MM.1S (cell line): ENCODE measurements at regions not wholly inside any gene's neighbourhood (a gene's known extent, or its start where the extent isn't known, plus 50 kb on each side); places are given as distances from the start of the nearest gene placed in this dataset.

Experiments
- DNase-seq: peaks from one replicate; pipeline ENCODE4 v3.0.0-alpha.2; 2015
- H2AFZ ChIP-seq: fragments of 300-600 bp; sonication (generic); 2 replicates; pipeline ENCODE4 v1.6.0; 2016; ENCODE audit warnings: antibody characterized with exemption, low read length
- H3F3A ChIP-seq: fragments of 300-600 bp; sonication (generic); 2 replicates; pipeline ENCODE4 v1.6.1; 2016; ENCODE audit warnings: mild to moderate bottlenecking, antibody characterized with exemption, low read length, moderate library complexity, mixed read lengths; ENCODE audit not compliant: insufficient read depth
- H3K27ac ChIP-seq: fragments of 300-600 bp; sonication (generic); 2 replicates; pipeline ENCODE4 v1.5.1; 2016; ENCODE audit warnings: mild to moderate bottlenecking, low read length
- H3K27me3 ChIP-seq: fragments of 300-600 bp; sonication (generic); replicated peaks from 2 replicates; pipeline ENCODE4 v1.6.0; 2016; ENCODE audit warnings: low read length; ENCODE audit not compliant: insufficient read depth
- H3K36me3 ChIP-seq: fragments of 300-600 bp; sonication (generic); replicated peaks from 2 replicates; pipeline ENCODE4 v1.6.1; 2016; ENCODE audit warnings: mild to moderate bottlenecking, low read length, mixed read lengths; ENCODE audit not compliant: insufficient read depth
- H3K4me1 ChIP-seq: fragments of 300-600 bp; sonication (generic); 2 replicates; pipeline ENCODE4 v1.6.1; 2016; ENCODE audit warnings: low read length, mixed read lengths
- H3K4me2 ChIP-seq: fragments of 300-600 bp; sonication (generic); 2 replicates; pipeline ENCODE4 v1.6.0; 2016; ENCODE audit warnings: low read depth, low read length
- H3K4me3 ChIP-seq: fragments of 300-600 bp; sonication (generic); 2 replicates; pipeline ENCODE4 v1.5.1; 2016; ENCODE audit warnings: low read length, mixed read lengths
- H3K79me2 ChIP-seq: fragments of 300-600 bp; sonication (generic); 2 replicates; pipeline ENCODE4 v1.6.1; 2016; ENCODE audit warnings: mixed run types, low read length, mixed read lengths
- H3K9ac ChIP-seq: fragments of 300-600 bp; sonication (generic); 2 replicates; pipeline ENCODE4 v1.6.1; 2016; ENCODE audit warnings: low read length, mixed read lengths
- H3K9me2 ChIP-seq: fragments of 300-600 bp; sonication (generic); replicated peaks from 2 replicates; pipeline ENCODE4 v1.6.1; 2016; ENCODE audit warnings: mild to moderate bottlenecking, low read length, mixed read lengths; ENCODE audit not compliant: insufficient read depth
- H3K9me3 ChIP-seq: fragments of 300-600 bp; sonication (generic); replicated peaks from 2 replicates; pipeline ENCODE4 v1.6.1; 2016; ENCODE audit warnings: mild to moderate bottlenecking, low read length, mixed read lengths; ENCODE audit not compliant: insufficient read depth
- H4K20me1 ChIP-seq: fragments of 300-600 bp; sonication (generic); 2 replicates; pipeline ENCODE4 v1.6.1; 2016; ENCODE audit warnings: mild to moderate bottlenecking, low read length, moderate library complexity, mixed read lengths; ENCODE audit not compliant: insufficient read depth
- CTCF ChIP-seq: fragments of 300-600 bp; sonication (generic); IDR thresholded peaks from 2 replicates; pipeline ENCODE4 v1.5.1; 2016; ENCODE audit warnings: antibody characterized with exemption, low read length, mixed read lengths
- EZH2 ChIP-seq: fragments of 300-600 bp; sonication (generic); optimal IDR thresholded peaks from 2 replicates; pipeline ENCODE3; 2017; ENCODE audit warnings: low read depth, mild to moderate bottlenecking, antibody characterized with exemption, low read length, mixed read lengths
- EZH2phosphoT487 ChIP-seq: fragments of 300-600 bp; sonication (generic); IDR thresholded peaks from 2 replicates; pipeline ENCODE4 v1.6.1; 2018; ENCODE audit warnings: antibody characterized with exemption, low read length

DNA sequence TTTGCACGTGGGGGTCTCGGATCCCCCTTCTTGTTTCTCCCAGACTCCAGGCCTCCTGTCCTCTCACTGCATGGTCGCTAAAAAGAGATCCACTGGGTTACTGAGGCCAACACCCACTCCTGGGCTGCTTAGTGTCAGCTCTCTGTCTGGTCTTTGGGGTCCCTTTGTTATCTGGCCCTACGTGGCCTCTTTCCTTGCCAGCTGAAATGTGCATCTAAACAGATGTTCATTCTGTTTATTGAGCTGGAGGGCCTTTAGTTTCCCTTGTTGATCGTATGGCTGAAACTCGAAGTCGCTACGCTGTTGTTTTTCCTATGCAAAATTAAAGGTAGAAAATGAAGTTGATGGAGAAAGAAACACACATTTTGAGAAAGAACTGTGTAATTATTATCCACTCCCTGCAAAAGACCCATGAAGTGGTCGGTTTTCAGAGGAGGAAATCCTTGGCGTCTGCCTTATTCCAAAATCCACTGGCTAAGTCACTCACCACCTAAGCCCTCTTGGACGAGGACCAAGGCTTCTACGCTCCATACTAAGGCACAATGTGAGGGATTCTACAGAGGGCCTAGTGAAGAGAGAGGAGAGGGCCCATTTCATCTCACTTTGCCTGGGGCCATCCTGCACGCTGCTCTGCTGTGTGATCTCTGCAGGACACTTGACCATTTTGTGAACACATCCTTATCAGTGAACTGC is 105.3 kb downstream of the GLI2 start:
- H3K9ac ChIP-seq = no peak overlapping the region
- no peaks in the 10 kb centered on the region for H3F3A ChIP-seq
- no peaks in the 10 kb centered on the region for H3K27me3 ChIP-seq
- H3K4me3 ChIP-seq = no peak overlapping the region
- H3K27ac ChIP-seq = no peak overlapping the region
- no peaks in the 10 kb centered on the region for H3K9me3 ChIP-seq
- DNase-seq = no peak
- H2AFZ ChIP-seq = no peak overlapping the region
- no peaks in the 10 kb centered on the region for H3K4me1 ChIP-seq
- TF ChIP-seq EZH2phosphoT487 (no peak), EZH2 (no peak), CTCF (no peak)
- no peaks in the 10 kb centered on the region for H4K20me1 ChIP-seq
- H3K36me3 ChIP-seq = no peaks in the 10 kb centered on the region
- no peaks in the 10 kb centered on the region for H3K79me2 ChIP-seq
- no peak overlapping the region for H3K4me2 ChIP-seq
- H3K9me2 ChIP-seq = no peaks in the 10 kb centered on the region

GRCh38 chr2:120842456-120843439 is 107.1 kb downstream of the GLI2 start:
- Histone ChIP-seq H3K9me2 (no peaks in the 10 kb centered on the region), H2AFZ (no peak overlapping the region), H3K36me3 (no peaks in the 10 kb centered on the region), H3K4me1 (no peaks in the 10 kb centered on the region), H3K9ac (no peak overlapping the region), H3K79me2 (no peaks in the 10 kb centered on the region), H3K4me3 (no peak overlapping the region), H3K9me3 (no peaks in the 10 kb centered on the region), H3K27me3 (no peaks in the 10 kb centered on the region), H3K27ac (no peak overlapping the region), H3F3A (no peaks in the 10 kb centered on the region), H4K20me1 (no peaks in the 10 kb centered on the region), H3K4me2 (no peak overlapping the region)
- DNase-seq = no peak
- TF ChIP-seq EZH2 = no peak
- TF ChIP-seq CTCF = no peak
- TF ChIP-seq EZH2phosphoT487 = no peak

DNA sequence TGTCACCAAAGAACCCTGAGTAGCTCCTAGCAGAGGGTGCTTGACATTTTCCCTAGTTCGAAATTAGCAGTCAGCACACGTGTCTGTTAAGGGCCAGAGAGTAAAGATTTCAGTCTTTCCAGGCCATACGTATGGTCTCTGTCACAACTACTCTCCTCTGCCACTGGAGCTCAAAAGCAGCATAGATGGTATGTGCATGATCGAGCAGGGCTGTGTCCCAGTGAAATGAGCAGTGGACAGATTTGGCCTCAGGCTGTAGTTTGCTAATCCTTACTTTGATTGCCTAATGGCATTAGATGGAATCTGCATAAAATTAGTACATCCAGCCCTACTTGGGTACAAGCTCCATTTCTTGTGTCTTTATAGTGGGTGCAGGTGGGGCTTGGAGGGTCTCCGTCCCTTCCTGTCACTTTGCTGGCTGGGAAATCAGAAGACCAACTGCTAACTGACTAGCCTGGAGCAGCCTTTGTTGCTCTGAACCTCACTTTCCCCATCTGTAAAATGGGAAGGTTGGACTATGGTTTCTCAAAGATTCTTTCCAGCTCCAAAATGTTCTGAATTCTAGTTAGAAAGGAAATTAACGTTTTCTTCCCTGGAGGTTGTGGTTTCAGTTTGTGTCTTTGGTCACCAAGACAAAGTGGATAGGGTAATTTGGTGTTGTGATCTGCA is 108.5 kb downstream of the GLI2 start:
- Histone ChIP-seq H3K27me3 (no peaks in the 10 kb centered on the region), H3K79me2 (no peaks in the 10 kb centered on the region), H3F3A (no peaks in the 10 kb centered on the region), H3K4me2 (no peak overlapping the region), H3K36me3 (no peaks in the 10 kb centered on the region), H2AFZ (no peak overlapping the region), H3K9ac (no peak overlapping the region), H3K9me2 (no peaks in the 10 kb centered on the region), H3K4me1 (no peaks in the 10 kb centered on the region), H4K20me1 (no peaks in the 10 kb centered on the region), H3K9me3 (no peaks in the 10 kb centered on the region), H3K4me3 (no peak overlapping the region), H3K27ac (no peak overlapping the region)
- TF ChIP-seq CTCF (no peak), EZH2phosphoT487 (no peak), EZH2 (no peak)
- no peak for DNase-seq
